ENCODE measurements at regions not wholly inside any gene's neighbourhood (a gene's known extent, or its start where the extent isn't known, plus 50 kb on each side); places are given as distances from the start of the nearest gene placed in this dataset.
"Not testable (repeated sequence)": the region's sequence is repeated elsewhere in the genome, so short reads cannot be mapped to it uniquely, and the experiment has no call there.

- H3K4me1 ChIP-seq (ENCODE audit: control insufficient read depth in 2 of 2, insufficient read depth in 1 of 2, low read depth in 1 of 2, low read length in 2 of 2); H4K8ac ChIP-seq (ENCODE audit: low read depth, low read length); DNase-seq (ENCODE audit: low spot score); H3K14ac ChIP-seq (ENCODE audit: low read length); H3K18ac ChIP-seq (ENCODE audit: low read length); H2AK5ac ChIP-seq (ENCODE audit: low read depth, low read length); H3K4me2 ChIP-seq (ENCODE audit: insufficient read depth, low read length, poor library complexity, severe bottlenecking); H2BK5ac ChIP-seq (ENCODE audit: low read length); H3K4me3 ChIP-seq (ENCODE audit: low read length in 2 of 2); H3K23ac ChIP-seq (ENCODE audit: low read depth, low read length, poor library complexity); H2BK120ac ChIP-seq (ENCODE audit: low read depth, low read length); H3K4ac ChIP-seq (ENCODE audit: low read length); H3K9me3 ChIP-seq (replicated peaks in 1 of 2; ENCODE audit: control insufficient read depth in 2 of 2, insufficient read depth in 1 of 2, low read depth in 1 of 2, low read length in 2 of 2); H3K79me1 ChIP-seq (ENCODE audit: low read depth, low read length); H4K91ac ChIP-seq (ENCODE audit: low read depth, low read length, poor library complexity); H2BK12ac ChIP-seq (ENCODE audit: low read length); H3K27me3 ChIP-seq (ENCODE audit: control insufficient read depth in 3 of 3, insufficient read depth in 3 of 3, low read depth in 1 of 3, low read length in 3 of 3); H3K9ac ChIP-seq (ENCODE audit: low read depth, low read length, poor library complexity); H3K36me3 ChIP-seq (replicated peaks in 1 of 2; ENCODE audit: control insufficient read depth in 2 of 2, insufficient read depth in 2 of 2, low read length in 2 of 2); H3K27ac ChIP-seq (replicated peaks; ENCODE audit: low read length); H2BK15ac ChIP-seq (ENCODE audit: low read length); H2AFZ ChIP-seq (ENCODE audit: low read length): not testable (repeated sequence)
- WGBS, 2 donors (ENCODE audit: extremely low coverage in 2 of 2, insufficient read length in 2 of 2, insufficient replicate concordance in 1 of 2) = no CpG with 5 or more reads among the region's 1 CpG
Measured at GRCh38 chr10:45056806-45057205, 56.1 kb downstream of the ZNF22 start.

- Histone ChIP-seq H3K23ac (ENCODE audit: low read depth, low read length, poor library complexity) (no peak overlapping the region), H2BK12ac (ENCODE audit: low read length) (no peak overlapping the region), H2BK5ac (ENCODE audit: low read length) (no peak overlapping the region), H4K91ac (ENCODE audit: low read depth, low read length, poor library complexity) (no peak overlapping the region), H3K9ac (ENCODE audit: low read depth, low read length, poor library complexity) (no peak overlapping the region), H3K14ac (ENCODE audit: low read length) (no peak overlapping the region), H3K4ac (ENCODE audit: low read length) (no peak overlapping the region), H3K27me3 (ENCODE audit: control insufficient read depth in 3 of 3, insufficient read depth in 3 of 3, low read depth in 1 of 3, low read length in 3 of 3) (no peaks in the 10 kb centered on the region), H3K4me1 (ENCODE audit: control insufficient read depth in 2 of 2, insufficient read depth in 1 of 2, low read depth in 1 of 2, low read length in 2 of 2) (no peaks in the 10 kb centered on the region), H3K36me3 (replicated peaks in 1 of 2; ENCODE audit: control insufficient read depth in 2 of 2, insufficient read depth in 2 of 2, low read length in 2 of 2) (no peaks in the 10 kb centered on the region), H2BK15ac (ENCODE audit: low read length) (no peak overlapping the region), H3K27ac (replicated peaks; ENCODE audit: low read length) (no peak overlapping the region), H2AFZ (ENCODE audit: low read length) (no peak overlapping the region), H2BK120ac (ENCODE audit: low read depth, low read length) (no peak overlapping the region), H2AK5ac (ENCODE audit: low read depth, low read length) (no peak overlapping the region), H4K8ac (ENCODE audit: low read depth, low read length) (no peak overlapping the region), H3K18ac (ENCODE audit: low read length) (no peak overlapping the region), H3K9me3 (replicated peaks in 1 of 2; ENCODE audit: control insufficient read depth in 2 of 2, insufficient read depth in 1 of 2, low read depth in 1 of 2, low read length in 2 of 2) (no peaks in the 10 kb centered on the region), H3K4me2 (ENCODE audit: insufficient read depth, low read length, poor library complexity, severe bottlenecking) (no peak overlapping the region), H3K4me3 (ENCODE audit: low read length in 2 of 2) (no peak overlapping the region), H3K79me1 (ENCODE audit: low read depth, low read length) (no peaks in the 10 kb centered on the region)
- no CpG with 5 or more reads among the region's 1 CpG for WGBS, 2 donors (ENCODE audit: extremely low coverage in 2 of 2, insufficient read length in 2 of 2, insufficient replicate concordance in 1 of 2)
- no peak for DNase-seq (ENCODE audit: low spot score)
Measured at GRCh38 chr10:45058580-45058979, 57.9 kb downstream of the ZNF22 start.

GRCh38 chr10:45058992-45059561 lies 58.4 kb downstream of the ZNF22 start:
- H3K27ac ChIP-seq (replicated peaks; ENCODE audit: low read length) = no peak overlapping the region
- H3K4ac ChIP-seq (ENCODE audit: low read length) = no peak overlapping the region
- no peak overlapping the region for H2BK5ac ChIP-seq (ENCODE audit: low read length)
- no peak for DNase-seq (ENCODE audit: low spot score)
- H3K4me3 ChIP-seq (ENCODE audit: low read length in 2 of 2) = no peak overlapping the region
- no peak overlapping the region for H3K23ac ChIP-seq (ENCODE audit: low read depth, low read length, poor library complexity)
- H3K18ac ChIP-seq (ENCODE audit: low read length) = no peak overlapping the region
- no peak overlapping the region for H4K8ac ChIP-seq (ENCODE audit: low read depth, low read length)
- no peaks in the 10 kb centered on the region for H3K4me1 ChIP-seq (ENCODE audit: control insufficient read depth in 2 of 2, insufficient read depth in 1 of 2, low read depth in 1 of 2, low read length in 2 of 2)
- no CpG with 5 or more reads among the region's 4 CpGs for WGBS, 2 donors (ENCODE audit: extremely low coverage in 2 of 2, insufficient read length in 2 of 2, insufficient replicate concordance in 1 of 2)
- no peak overlapping the region for H3K14ac ChIP-seq (ENCODE audit: low read length)
- no peak overlapping the region for H2BK12ac ChIP-seq (ENCODE audit: low read length)
- no peaks in the 10 kb centered on the region for H3K27me3 ChIP-seq (ENCODE audit: control insufficient read depth in 3 of 3, insufficient read depth in 3 of 3, low read depth in 1 of 3, low read length in 3 of 3)
- no peak overlapping the region for H4K91ac ChIP-seq (ENCODE audit: low read depth, low read length, poor library complexity)
- H3K4me2 ChIP-seq (ENCODE audit: insufficient read depth, low read length, poor library complexity, severe bottlenecking) = no peak overlapping the region
- no peak overlapping the region for H2BK120ac ChIP-seq (ENCODE audit: low read depth, low read length)
- no peak overlapping the region for H2BK15ac ChIP-seq (ENCODE audit: low read length)
- H2AK5ac ChIP-seq (ENCODE audit: low read depth, low read length) = no peak overlapping the region
- no peak overlapping the region for H2AFZ ChIP-seq (ENCODE audit: low read length)
- no peaks in the 10 kb centered on the region for H3K79me1 ChIP-seq (ENCODE audit: low read depth, low read length)
- no peaks in the 10 kb centered on the region for H3K36me3 ChIP-seq (replicated peaks in 1 of 2; ENCODE audit: control insufficient read depth in 2 of 2, insufficient read depth in 2 of 2, low read length in 2 of 2)
- no peaks in the 10 kb centered on the region for H3K9me3 ChIP-seq (replicated peaks in 1 of 2; ENCODE audit: control insufficient read depth in 2 of 2, insufficient read depth in 1 of 2, low read depth in 1 of 2, low read length in 2 of 2)
- H3K9ac ChIP-seq (ENCODE audit: low read depth, low read length, poor library complexity) = no peak overlapping the region

GRCh38 chr10:45059632-45060031 lies 58.9 kb downstream of the ZNF22 start:
- Histone ChIP-seq H3K4me1 (ENCODE audit: control insufficient read depth in 2 of 2, insufficient read depth in 1 of 2, low read depth in 1 of 2, low read length in 2 of 2) (no peaks in the 10 kb centered on the region), H2BK12ac (ENCODE audit: low read length) (no peak overlapping the region)

More at GRCh38 chr10:45059632-45060031, 58.9 kb downstream of the ZNF22 start:
- no peak overlapping the region for H2BK120ac ChIP-seq (ENCODE audit: low read depth, low read length)
- H2AFZ ChIP-seq (ENCODE audit: low read length) = no peak overlapping the region
- no peak overlapping the region for H4K91ac ChIP-seq (ENCODE audit: low read depth, low read length, poor library complexity)
- H2BK15ac ChIP-seq (ENCODE audit: low read length) = no peak overlapping the region
- H3K9ac ChIP-seq (ENCODE audit: low read depth, low read length, poor library complexity) = no peak overlapping the region
- no peak overlapping the region for H2BK5ac ChIP-seq (ENCODE audit: low read length)
- H3K14ac ChIP-seq (ENCODE audit: low read length) = no peak overlapping the region
- no peak overlapping the region for H3K4ac ChIP-seq (ENCODE audit: low read length)
- no peaks in the 10 kb centered on the region for H3K27me3 ChIP-seq (ENCODE audit: control insufficient read depth in 3 of 3, insufficient read depth in 3 of 3, low read depth in 1 of 3, low read length in 3 of 3)
- no peak overlapping the region for H4K8ac ChIP-seq (ENCODE audit: low read depth, low read length)
- H3K79me1 ChIP-seq (ENCODE audit: low read depth, low read length) = no peaks in the 10 kb centered on the region
- no peak overlapping the region for H3K23ac ChIP-seq (ENCODE audit: low read depth, low read length, poor library complexity)
- H3K27ac ChIP-seq (replicated peaks; ENCODE audit: low read length) = no peak overlapping the region
- no peak overlapping the region for H3K4me3 ChIP-seq (ENCODE audit: low read length in 2 of 2)
- no peaks in the 10 kb centered on the region for H3K9me3 ChIP-seq (replicated peaks in 1 of 2; ENCODE audit: control insufficient read depth in 2 of 2, insufficient read depth in 1 of 2, low read depth in 1 of 2, low read length in 2 of 2)
- H3K36me3 ChIP-seq (replicated peaks in 1 of 2; ENCODE audit: control insufficient read depth in 2 of 2, insufficient read depth in 2 of 2, low read length in 2 of 2) = no peaks in the 10 kb centered on the region
- no peak for DNase-seq (ENCODE audit: low spot score)
- no peak overlapping the region for H2AK5ac ChIP-seq (ENCODE audit: low read depth, low read length)
- no peak overlapping the region for H3K18ac ChIP-seq (ENCODE audit: low read length)
- no CpG with 5 or more reads among the region's 2 CpGs for WGBS, 2 donors (ENCODE audit: extremely low coverage in 2 of 2, insufficient read length in 2 of 2, insufficient replicate concordance in 1 of 2)
- no peak overlapping the region for H3K4me2 ChIP-seq (ENCODE audit: insufficient read depth, low read length, poor library complexity, severe bottlenecking)

Data from neuronal stem cell (in vitro differentiated cells).